ENCODE measurements at regions not wholly inside any gene's neighbourhood (a gene's known extent, or its start where the extent isn't known, plus 50 kb on each side); places are given as distances from the start of the nearest gene placed in this dataset.
"Not testable (repeated sequence)": the region's sequence is repeated elsewhere in the genome, so short reads cannot be mapped to it uniquely, and the experiment has no call there.

- no peak for DNase-seq (ENCODE audit: low read depth)
These were observed 273.2 kb downstream of the CD83 start for GRCh38 chr6:14390805-14391204.

- DNase-seq (ENCODE audit: low read depth): no peak
These were observed 276.3 kb downstream of the CD83 start for GRCh38 chr6:14393910-14394309.

- no peak for DNase-seq (ENCODE audit: low read depth)
These were observed 278.8 kb downstream of the CD83 start for GRCh38 chr6:14396392-14396791.

GRCh38 chr6:14396826-14397517, 279.4 kb downstream of the CD83 start:
- DNase-seq (ENCODE audit: low read depth): peak; percentile 42

- DNase-seq (ENCODE audit: low read depth): no peak
These were observed 279.9 kb downstream of the CD83 start for GRCh38 chr6:14397518-14397901.

- no peak for DNase-seq (ENCODE audit: low read depth)
These were observed 281.4 kb downstream of the CD83 start for GRCh38 chr6:14398953-14399352.

- no peak for DNase-seq (ENCODE audit: low read depth)
These were observed 282.1 kb downstream of the CD83 start for GRCh38 chr6:14399635-14400034.

- DNase-seq (ENCODE audit: low read depth): no peak
These were observed 283.7 kb downstream of the CD83 start for GRCh38 chr6:14401246-14401645.

GRCh38 chr6:14406614-14407331, 289.2 kb downstream of the CD83 start:
- no peak for DNase-seq (ENCODE audit: low read depth)

GRCh38 chr6:14408446-14408845, 290.9 kb downstream of the CD83 start:
- no peak for DNase-seq (ENCODE audit: low read depth)

- DNase-seq (ENCODE audit: low read depth): no peak
These were observed 294.5 kb downstream of the CD83 start for GRCh38 chr6:14412026-14412425.

GRCh38 chr6:14415452-14415851, 297.9 kb downstream of the CD83 start:
- DNase-seq (ENCODE audit: low read depth): no peak

GRCh38 chr6:14417377-14417776, 299.8 kb downstream of the CD83 start:
- DNase-seq (ENCODE audit: low read depth): peak; percentile 11

- DNase-seq (ENCODE audit: low read depth): not testable (repeated sequence)
These were observed 301.7 kb downstream of the CD83 start for GRCh38 chr6:14419224-14419623.

- no peak for DNase-seq (ENCODE audit: low read depth)
These were observed 304.5 kb downstream of the CD83 start for GRCh38 chr6:14422061-14422460.

GRCh38 chr6:14422917-14423316, 305.3 kb downstream of the CD83 start:
- no peak for DNase-seq (ENCODE audit: low read depth)

GRCh38 chr6:14423330-14423729, 305.8 kb downstream of the CD83 start:
- no peak for DNase-seq (ENCODE audit: low read depth)

- DNase-seq (ENCODE audit: low read depth): no peak
These were observed 306.4 kb downstream of the CD83 start for GRCh38 chr6:14423955-14424354.

GRCh38 chr6:14425805-14426204, 308.2 kb downstream of the CD83 start:
- no peak for DNase-seq (ENCODE audit: low read depth)

- DNase-seq (ENCODE audit: low read depth): no peak
These were observed 308.7 kb downstream of the CD83 start for GRCh38 chr6:14426281-14426680.

- DNase-seq (ENCODE audit: low read depth): no peak
These were observed 310.7 kb downstream of the CD83 start for GRCh38 chr6:14428269-14428668.

- no peak for DNase-seq (ENCODE audit: low read depth)
These were observed 311.8 kb downstream of the CD83 start for GRCh38 chr6:14429396-14429795.

GRCh38 chr6:14430218-14430617, 312.6 kb downstream of the CD83 start:
- no peak for DNase-seq (ENCODE audit: low read depth)

Measured in Daoy (cell line).